ENCODE measurements at regions not wholly inside any gene's neighbourhood (a gene's known extent, or its start where the extent isn't known, plus 50 kb on each side); places are given as distances from the start of the nearest gene placed in this dataset.

DNA sequence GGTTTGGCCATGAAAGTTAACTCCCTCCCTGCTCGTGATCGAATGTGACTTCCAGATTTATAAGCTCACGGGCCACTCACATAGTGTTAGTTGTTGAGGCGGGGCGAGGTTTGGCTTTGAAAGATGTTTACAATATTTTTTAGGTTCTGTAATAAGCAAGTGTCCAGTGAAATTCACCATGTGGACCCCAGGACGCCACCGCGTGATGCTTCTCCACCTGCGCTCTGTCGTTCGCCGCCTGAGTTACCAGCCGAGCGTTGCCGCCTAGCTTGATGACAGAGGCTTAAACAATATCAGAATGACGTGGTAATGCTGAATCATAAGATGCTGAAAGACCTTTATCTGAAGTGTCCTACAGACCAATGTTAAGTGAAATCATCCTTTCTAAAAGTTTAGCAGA, 241.0 kb downstream of the MYLK4 start:
- ATAC-seq (replicated peaks): no peak
- Mint-ChIP-seq H3K4me3 (no peak overlapping the region), H3K27me3 (peaks cover 47% of the 10 kb centered on the region), H3K9me3 (peaks cover 3% of the 10 kb centered on the region), H3K36me3 (ENCODE audit: low read depth) (no peaks in the 10 kb centered on the region), H3K27ac (no peak overlapping the region), H3K4me1 (no peaks in the 10 kb centered on the region)

- Mint-ChIP-seq H3K27me3 (peaks cover 43% of the 10 kb centered on the region), H3K36me3 (ENCODE audit: low read depth) (no peaks in the 10 kb centered on the region), H3K4me1 (no peaks in the 10 kb centered on the region), H3K9me3 (peaks cover 3% of the 10 kb centered on the region), H3K27ac (no peak overlapping the region), H3K4me3 (no peak overlapping the region)
- ATAC-seq (replicated peaks): no peak
Measured at GRCh38 chr6:2508071-2508470, 242.7 kb downstream of the MYLK4 start.

DNA sequence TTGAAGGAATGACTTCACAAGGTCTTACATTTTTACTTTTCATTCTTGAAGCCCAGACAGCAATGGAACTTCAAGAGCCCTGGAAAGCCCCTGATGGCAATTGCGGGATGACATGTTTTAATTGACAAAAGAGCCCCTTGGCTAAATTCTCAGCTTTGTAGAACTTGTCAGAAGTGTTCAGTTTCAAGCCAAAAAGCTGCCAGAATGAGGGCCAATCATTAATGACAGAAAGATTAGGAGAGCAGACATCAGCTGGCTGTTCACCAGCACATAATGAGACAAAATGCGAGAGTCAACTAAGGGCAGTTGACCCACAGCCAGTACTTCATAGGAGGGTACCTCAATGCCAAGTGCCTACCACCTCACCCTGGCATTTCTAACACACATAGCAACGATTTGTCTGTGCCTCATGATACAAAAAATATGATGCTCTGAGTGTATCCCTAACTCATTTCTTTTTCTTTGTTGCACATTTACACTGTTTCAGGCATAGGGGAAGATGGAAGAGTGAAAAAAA, 243.1 kb downstream of the MYLK4 start:
- H3K4me3 Mint-ChIP-seq: no peak overlapping the region
- peaks cover 45% of the 10 kb centered on the region for H3K27me3 Mint-ChIP-seq
- ATAC-seq (replicated peaks): no peak
- H3K4me1 Mint-ChIP-seq: no peaks in the 10 kb centered on the region
- no peak overlapping the region for H3K27ac Mint-ChIP-seq
- no peaks in the 10 kb centered on the region for H3K36me3 Mint-ChIP-seq (ENCODE audit: low read depth)
- peaks cover 3% of the 10 kb centered on the region for H3K9me3 Mint-ChIP-seq

DNA sequence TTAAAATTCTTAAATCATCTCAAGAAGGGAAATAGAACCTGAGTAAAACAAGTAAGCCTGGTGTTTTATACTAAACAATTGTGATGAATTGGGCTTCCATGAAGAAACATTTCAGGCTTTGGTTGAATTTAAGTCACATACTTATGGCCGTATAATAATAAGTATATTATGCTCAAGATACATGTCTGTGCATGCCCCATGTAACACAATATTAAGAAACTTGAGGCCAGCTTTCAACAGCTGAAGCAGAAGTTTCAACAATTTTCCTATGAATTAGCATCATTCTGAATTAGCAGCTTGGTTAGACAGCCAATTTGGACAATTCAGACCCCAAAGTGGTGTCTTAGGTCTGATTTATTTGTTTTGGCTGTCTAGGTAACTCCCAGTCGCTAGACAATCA, 243.7 kb downstream of the MYLK4 start:
- Mint-ChIP-seq H3K27ac (no peak overlapping the region), H3K4me1 (no peaks in the 10 kb centered on the region), H3K9me3 (peaks cover 3% of the 10 kb centered on the region), H3K36me3 (ENCODE audit: low read depth) (no peaks in the 10 kb centered on the region), H3K27me3 (peaks cover 49% of the 10 kb centered on the region), H3K4me3 (no peak overlapping the region)
- ATAC-seq (replicated peaks): no peak

DNA sequence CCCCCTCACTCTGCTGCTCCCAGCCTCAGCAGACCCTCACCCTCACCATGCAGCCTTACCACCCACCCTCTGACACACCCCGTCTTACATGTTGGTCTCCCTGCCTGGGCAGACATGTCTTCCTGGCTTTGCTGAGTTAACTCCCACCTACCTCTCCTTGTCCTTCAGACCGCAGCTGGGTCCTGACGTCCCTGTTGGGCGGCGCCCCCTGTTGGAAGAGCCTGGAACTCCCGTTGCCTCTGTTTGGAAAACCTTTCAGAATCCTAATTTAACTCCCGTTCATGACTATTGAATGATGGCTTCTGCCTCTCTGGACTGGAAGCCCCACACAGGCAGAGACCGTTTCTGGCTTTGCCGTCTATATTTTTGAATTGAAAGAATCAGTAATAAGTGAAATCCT, 245.1 kb downstream of the MYLK4 start:
- ATAC-seq (replicated peaks): no peak
- no peaks in the 10 kb centered on the region for H3K36me3 Mint-ChIP-seq (ENCODE audit: low read depth)
- H3K4me3 Mint-ChIP-seq: no peak overlapping the region
- no peak overlapping the region for H3K27ac Mint-ChIP-seq
- no peaks in the 10 kb centered on the region for H3K4me1 Mint-ChIP-seq
- peaks cover 37% of the 10 kb centered on the region for H3K27me3 Mint-ChIP-seq
- H3K9me3 Mint-ChIP-seq: peaks cover 3% of the 10 kb centered on the region

DNA sequence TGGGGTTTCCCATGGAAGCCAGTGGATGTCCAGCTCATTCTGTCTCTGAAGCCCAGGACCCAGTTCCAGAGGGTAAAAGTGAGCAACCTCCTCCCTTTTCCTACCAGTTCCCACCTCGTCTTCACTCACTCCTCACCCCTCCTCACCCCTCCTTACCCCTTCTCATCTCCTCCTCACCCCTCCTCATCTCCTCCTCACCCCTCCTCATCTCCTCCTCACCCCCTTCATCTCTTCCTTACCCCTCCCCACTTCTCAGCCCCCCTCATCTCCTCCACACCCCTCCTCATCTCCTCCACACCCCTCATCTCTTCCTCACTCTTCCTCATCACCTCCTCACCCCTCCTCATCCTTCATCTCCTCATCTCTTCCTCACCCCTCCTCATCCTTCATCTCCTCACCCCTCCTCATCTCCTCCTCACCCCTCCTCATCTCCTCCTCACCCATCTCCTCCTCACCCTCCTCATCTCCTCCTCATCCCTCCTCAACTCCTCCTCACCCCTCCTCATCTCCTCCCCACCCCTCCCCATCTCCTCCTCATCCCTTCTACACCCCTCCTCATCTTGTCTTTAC, 246.1 kb downstream of the MYLK4 start:
- H3K4me1 Mint-ChIP-seq: no peaks in the 10 kb centered on the region
- peaks cover 3% of the 10 kb centered on the region for H3K9me3 Mint-ChIP-seq
- H3K4me3 Mint-ChIP-seq: no peak overlapping the region
- H3K27ac Mint-ChIP-seq: no peak overlapping the region
- no peak for ATAC-seq (replicated peaks)
- H3K36me3 Mint-ChIP-seq (ENCODE audit: low read depth): no peaks in the 10 kb centered on the region
- H3K27me3 Mint-ChIP-seq: peaks cover 34% of the 10 kb centered on the region

- Mint-ChIP-seq H3K27ac (no peak overlapping the region), H3K36me3 (ENCODE audit: low read depth) (no peaks in the 10 kb centered on the region), H3K4me3 (no peak overlapping the region), H3K4me1 (no peaks in the 10 kb centered on the region), H3K27me3 (peaks cover 29% of the 10 kb centered on the region), H3K9me3 (peaks cover 3% of the 10 kb centered on the region)
- no peak for ATAC-seq (replicated peaks)
Measured at GRCh38 chr6:2503816-2504494, 246.8 kb downstream of the MYLK4 start.

- no peak overlapping the region for H3K4me3 Mint-ChIP-seq
- H3K4me1 Mint-ChIP-seq: no peaks in the 10 kb centered on the region
- peaks cover 3% of the 10 kb centered on the region for H3K9me3 Mint-ChIP-seq
- H3K36me3 Mint-ChIP-seq (ENCODE audit: low read depth): no peaks in the 10 kb centered on the region
- peaks cover 24% of the 10 kb centered on the region for H3K27me3 Mint-ChIP-seq
- ATAC-seq (replicated peaks): no peak
- no peak overlapping the region for H3K27ac Mint-ChIP-seq
Measured at GRCh38 chr6:2502998-2503674, 247.6 kb downstream of the MYLK4 start.

DNA sequence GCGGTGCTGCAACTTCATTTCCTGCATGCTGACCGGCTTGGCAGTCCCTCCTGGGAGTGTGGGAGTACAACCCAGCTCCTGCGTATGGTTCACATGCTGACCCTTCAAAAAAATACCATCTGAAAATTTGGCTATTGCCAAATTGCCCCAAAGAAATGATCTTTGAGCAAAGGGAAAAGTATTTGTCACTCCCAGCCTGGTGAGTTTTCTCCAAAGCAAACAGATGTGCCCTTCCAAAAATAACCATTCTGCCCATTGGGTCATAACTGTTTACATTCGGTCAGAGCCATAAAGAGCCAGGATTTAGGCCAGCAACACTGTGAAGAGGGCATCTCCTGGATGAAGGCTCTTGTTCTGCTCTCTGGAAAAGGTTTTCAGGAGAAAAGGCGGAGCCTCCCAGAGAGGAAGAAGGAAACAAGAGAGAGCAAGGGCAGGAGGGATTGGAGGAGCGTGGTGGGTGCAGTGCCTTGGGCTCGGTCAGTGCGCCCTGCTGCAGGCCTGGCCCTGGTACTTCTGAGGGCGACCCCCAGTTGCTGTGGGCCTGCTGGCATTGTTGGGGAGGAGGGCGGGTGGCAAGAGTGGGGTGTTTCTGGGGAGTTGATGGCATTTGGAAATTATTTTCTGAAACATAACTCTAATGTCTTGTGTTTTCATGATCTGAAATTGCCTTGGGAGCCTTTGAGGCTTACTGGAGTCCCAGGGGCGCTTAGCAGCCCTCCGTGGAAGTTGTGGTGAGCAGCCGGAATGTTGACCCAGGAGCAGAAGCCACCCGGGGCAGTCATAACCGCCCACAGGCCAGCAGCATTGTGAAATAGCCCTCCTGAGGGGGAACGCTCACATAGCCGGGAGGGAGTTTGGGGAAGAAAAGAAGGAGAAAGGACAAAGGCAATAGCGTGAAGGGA, 248.4 kb downstream of the MYLK4 start:
- Mint-ChIP-seq H3K27ac (no peak overlapping the region), H3K36me3 (ENCODE audit: low read depth) (no peaks in the 10 kb centered on the region), H3K9me3 (no peaks in the 10 kb centered on the region), H3K27me3 (peaks cover 21% of the 10 kb centered on the region), H3K4me1 (no peaks in the 10 kb centered on the region), H3K4me3 (no peak overlapping the region)
- no peak for ATAC-seq (replicated peaks)

DNA sequence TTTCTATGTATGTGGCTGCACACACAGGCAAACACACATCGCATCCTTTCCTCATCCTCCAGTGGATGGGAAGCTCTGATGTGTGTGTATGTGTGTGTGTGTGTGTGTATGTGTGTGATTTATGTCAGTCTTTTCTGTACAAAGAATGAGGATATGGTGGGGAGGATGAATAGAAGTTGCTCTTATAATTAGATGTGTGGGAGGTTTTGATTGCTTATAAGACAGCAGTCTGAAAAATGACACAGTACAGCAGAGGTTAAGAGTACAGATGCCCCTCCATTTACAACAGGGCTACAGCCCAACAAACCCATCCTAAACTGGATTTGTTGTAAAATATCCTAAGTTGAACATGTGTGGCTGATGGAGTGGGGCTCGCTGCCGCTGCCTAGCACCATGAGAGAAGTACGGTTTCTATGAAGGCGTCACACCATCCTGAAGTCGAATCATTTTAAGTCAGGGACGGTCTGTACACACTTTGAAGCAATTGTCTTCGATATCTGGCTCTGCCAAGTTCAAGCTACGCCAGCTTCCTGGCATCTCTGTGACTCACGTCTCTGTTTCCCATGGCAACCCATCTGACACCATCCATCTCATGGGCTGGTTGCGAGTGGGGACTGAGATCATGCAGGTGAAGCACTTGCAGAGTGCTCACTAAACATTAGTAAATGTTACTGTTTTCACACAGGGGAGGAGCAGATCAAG, 252.6 kb downstream of the MYLK4 start:
- no peak overlapping the region for H3K27ac Mint-ChIP-seq
- H3K9me3 Mint-ChIP-seq: no peaks in the 10 kb centered on the region
- no peak overlapping the region for H3K4me3 Mint-ChIP-seq
- H3K36me3 Mint-ChIP-seq (ENCODE audit: low read depth): no peaks in the 10 kb centered on the region
- ATAC-seq (replicated peaks): no peak
- no peaks in the 10 kb centered on the region for H3K4me1 Mint-ChIP-seq
- peaks cover 17% of the 10 kb centered on the region for H3K27me3 Mint-ChIP-seq

DNA sequence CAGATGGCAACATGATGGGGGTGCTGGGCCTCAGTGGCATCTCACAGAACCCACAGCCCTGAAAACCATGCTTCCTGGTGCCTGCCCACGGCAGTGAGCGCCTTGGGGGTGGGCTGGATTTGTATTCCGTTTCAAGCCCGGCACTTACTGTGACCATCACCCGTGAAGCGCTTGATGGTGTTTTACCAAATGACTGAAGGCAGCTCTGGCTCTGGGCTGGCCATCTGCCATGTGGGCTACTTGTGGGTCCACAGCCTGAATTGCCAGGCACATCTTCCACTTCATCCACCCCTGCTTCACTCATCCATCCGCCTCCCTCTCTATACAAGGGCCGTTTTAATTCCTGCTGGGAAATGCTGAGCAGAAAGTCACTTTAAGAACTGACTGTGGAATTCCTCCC, 250.9 kb upstream of the GMDS start:
- H3K27ac Mint-ChIP-seq: no peak overlapping the region
- H3K27me3 Mint-ChIP-seq: peaks cover 17% of the 10 kb centered on the region
- no peaks in the 10 kb centered on the region for H3K9me3 Mint-ChIP-seq
- no peak overlapping the region for H3K4me3 Mint-ChIP-seq
- no peaks in the 10 kb centered on the region for H3K4me1 Mint-ChIP-seq
- no peak for ATAC-seq (replicated peaks)
- no peaks in the 10 kb centered on the region for H3K36me3 Mint-ChIP-seq (ENCODE audit: low read depth)

GRCh38 chr6:2492686-2493523, 247.5 kb upstream of the GMDS start:
- no peak overlapping the region for H3K27ac Mint-ChIP-seq
- no peaks in the 10 kb centered on the region for H3K4me1 Mint-ChIP-seq
- no peak for ATAC-seq (replicated peaks)
- H3K36me3 Mint-ChIP-seq (ENCODE audit: low read depth): no peaks in the 10 kb centered on the region
- no peaks in the 10 kb centered on the region for H3K9me3 Mint-ChIP-seq
- peaks cover 18% of the 10 kb centered on the region for H3K27me3 Mint-ChIP-seq
- no peak overlapping the region for H3K4me3 Mint-ChIP-seq

DNA sequence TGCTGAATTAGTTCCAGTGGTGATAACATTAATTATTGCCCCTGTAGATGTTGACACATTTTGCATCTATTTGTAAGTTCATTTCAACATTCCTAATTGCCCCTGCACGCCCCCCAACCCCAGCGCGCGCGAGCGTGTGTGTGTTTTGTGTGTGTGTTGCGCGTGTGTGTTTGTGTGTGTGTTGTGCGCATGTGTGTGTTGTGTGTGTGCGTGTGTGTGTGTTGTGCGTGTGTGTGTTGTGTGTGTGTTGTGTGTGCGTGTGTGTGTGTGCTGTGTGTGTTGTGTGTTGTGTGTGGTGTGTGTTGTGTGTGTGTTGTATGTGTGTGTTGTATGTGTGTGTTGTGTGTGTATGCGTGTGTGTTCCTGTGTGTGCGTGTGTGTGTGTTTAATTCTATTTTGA, 245.7 kb upstream of the GMDS start:
- ATAC-seq (replicated peaks): no peak
- H3K4me1 Mint-ChIP-seq: no peaks in the 10 kb centered on the region
- no peaks in the 10 kb centered on the region for H3K36me3 Mint-ChIP-seq (ENCODE audit: low read depth)
- no peak overlapping the region for H3K27ac Mint-ChIP-seq
- no peak overlapping the region for H3K4me3 Mint-ChIP-seq
- H3K27me3 Mint-ChIP-seq: peaks cover 9% of the 10 kb centered on the region
- H3K9me3 Mint-ChIP-seq: no peaks in the 10 kb centered on the region
